Adrenal gland (tissue), 5 donors: ENCODE measurements at regions not wholly inside any gene's neighbourhood (a gene's known extent, or its start where the extent isn't known, plus 50 kb on each side); places are given as distances from the start of the nearest gene placed in this dataset.

Source experiments
- POLR2A ChIP-seq, 2 donors: fragments of 450-650 bp; IDR thresholded peaks; one replicate each; pipeline ENCODE4 v1.6.1; 2017; ENCODE audit warnings: antibody characterized with exemption in 2 of 2, mild to moderate bottlenecking in 2 of 2, moderate library complexity in 1 of 2
- TF ChIP-seq, protein P1 (sequence below), 6 experiments: fragments of 450-650 bp in 4 of 6; fragments of 200-600 bp in 2 of 6; sonication (generic) in 1 of 6; IDR thresholded peaks; 1 replicate in 5 of 6; 2 replicates in 1 of 6; pipeline versions ENCODE4 v1.5.1 to v1.8.0; 2016 to 2021; ENCODE audit warnings: antibody characterized with exemption in 6 of 6, mild to moderate bottlenecking in 2 of 6, moderate library complexity in 1 of 6
- donor health status: DM: no; HTN: no; CAD: no.

DNA sequence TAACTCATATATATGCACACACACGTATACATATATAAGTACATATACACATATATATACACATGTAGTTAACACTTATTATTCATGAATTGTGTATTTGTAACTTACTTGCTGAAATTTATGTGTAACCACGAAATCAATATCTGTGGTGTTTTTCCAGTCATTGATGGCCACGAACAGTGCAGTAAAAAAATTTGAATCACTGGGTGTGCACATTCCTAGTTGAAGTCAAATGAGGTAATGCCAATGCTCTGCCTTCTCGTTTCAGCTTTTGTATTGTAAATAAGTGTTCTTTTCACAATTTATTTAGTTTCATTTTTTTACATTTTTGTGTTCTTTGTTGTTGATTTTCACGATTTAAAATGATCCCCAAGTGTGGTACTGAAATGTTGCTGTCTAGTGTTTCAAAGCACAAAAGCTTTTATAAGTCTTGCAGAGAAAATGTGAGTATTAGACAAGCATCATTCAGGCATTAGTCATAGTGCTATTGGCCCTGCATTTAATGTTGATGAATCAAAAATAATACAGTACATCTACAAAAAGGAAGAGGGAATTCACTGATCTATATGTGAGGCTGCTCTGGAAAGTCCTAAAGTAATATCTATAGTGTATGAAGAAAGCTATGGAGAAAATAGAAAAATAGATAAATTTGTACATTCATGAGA is 419.0 kb downstream of the DSC3 start:
- TF ChIP-seq, protein P1, sequence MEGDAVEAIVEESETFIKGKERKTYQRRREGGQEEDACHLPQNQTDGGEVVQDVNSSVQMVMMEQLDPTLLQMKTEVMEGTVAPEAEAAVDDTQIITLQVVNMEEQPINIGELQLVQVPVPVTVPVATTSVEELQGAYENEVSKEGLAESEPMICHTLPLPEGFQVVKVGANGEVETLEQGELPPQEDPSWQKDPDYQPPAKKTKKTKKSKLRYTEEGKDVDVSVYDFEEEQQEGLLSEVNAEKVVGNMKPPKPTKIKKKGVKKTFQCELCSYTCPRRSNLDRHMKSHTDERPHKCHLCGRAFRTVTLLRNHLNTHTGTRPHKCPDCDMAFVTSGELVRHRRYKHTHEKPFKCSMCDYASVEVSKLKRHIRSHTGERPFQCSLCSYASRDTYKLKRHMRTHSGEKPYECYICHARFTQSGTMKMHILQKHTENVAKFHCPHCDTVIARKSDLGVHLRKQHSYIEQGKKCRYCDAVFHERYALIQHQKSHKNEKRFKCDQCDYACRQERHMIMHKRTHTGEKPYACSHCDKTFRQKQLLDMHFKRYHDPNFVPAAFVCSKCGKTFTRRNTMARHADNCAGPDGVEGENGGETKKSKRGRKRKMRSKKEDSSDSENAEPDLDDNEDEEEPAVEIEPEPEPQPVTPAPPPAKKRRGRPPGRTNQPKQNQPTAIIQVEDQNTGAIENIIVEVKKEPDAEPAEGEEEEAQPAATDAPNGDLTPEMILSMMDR (IDR thresholded peaks at IDR 0.05), result no peak
- TF ChIP-seq POLR2A (IDR thresholded peaks at IDR 0.05), result no peak
